ENCODE measurements at regions not wholly inside any gene's neighbourhood (a gene's known extent, or its start where the extent isn't known, plus 50 kb on each side); places are given as distances from the start of the nearest gene placed in this dataset.

DNA sequence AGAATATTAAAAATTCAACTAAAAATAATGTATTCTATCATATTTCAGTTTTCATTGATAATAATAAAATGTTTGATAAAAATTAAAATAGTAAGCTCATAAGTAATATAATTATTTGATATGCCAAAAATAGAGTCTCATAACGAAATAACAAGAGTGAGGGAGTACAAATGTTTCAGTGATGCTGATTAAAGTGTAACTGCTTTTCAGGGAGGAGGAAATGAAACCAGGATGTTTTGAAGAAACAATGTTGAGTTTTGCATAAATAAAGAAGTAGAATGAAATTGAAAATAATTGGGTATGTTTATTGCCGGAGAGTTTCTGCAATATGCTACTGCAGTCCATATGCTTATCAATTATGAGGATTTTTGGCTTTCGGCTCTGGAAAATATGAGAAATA is 1159.8 kb upstream of the ADGRL2 start:
- no peak for DNase-seq (ENCODE audit: low read depth, low spot score)
- H3K4me3 ChIP-seq (ENCODE audit: insufficient read length, low read depth): no peak overlapping the region
- no peaks in the 10 kb centered on the region for H3K27me3 ChIP-seq (ENCODE audit: insufficient read depth, insufficient read length)
- H3K9ac ChIP-seq (ENCODE audit: insufficient read length, low read depth): no peak overlapping the region
- TF ChIP-seq SUZ12 (IDR thresholded peaks at IDR 0.05; ENCODE audit: extremely low read depth, insufficient read depth, insufficient read length): no peak
- TF ChIP-seq YY1 (IDR thresholded peaks at IDR 0.05; ENCODE audit: insufficient read depth, insufficient read length): no peak
- TF ChIP-seq ZNF274 (IDR thresholded peaks at IDR 0.05; ENCODE audit: low read depth, low read length): no peak
- H3K36me3 ChIP-seq (ENCODE audit: insufficient read depth, insufficient read length, low read length): no peaks in the 10 kb centered on the region
- H3K9me3 ChIP-seq (ENCODE audit: insufficient read depth, low read length): 0 out of 2 replicates have a peak, but pooled peaks cover 12% of the 10 kb centered on the region
- H3K4me1 ChIP-seq (ENCODE audit: insufficient read depth, insufficient read length): no peaks in the 10 kb centered on the region

GRCh38 chr1:80639777-80640533 is 1160.8 kb upstream of the ADGRL2 start:
- DNase-seq (ENCODE audit: low read depth, low spot score): no peak
- H3K27me3 ChIP-seq (ENCODE audit: insufficient read depth, insufficient read length): no peaks in the 10 kb centered on the region

DNA sequence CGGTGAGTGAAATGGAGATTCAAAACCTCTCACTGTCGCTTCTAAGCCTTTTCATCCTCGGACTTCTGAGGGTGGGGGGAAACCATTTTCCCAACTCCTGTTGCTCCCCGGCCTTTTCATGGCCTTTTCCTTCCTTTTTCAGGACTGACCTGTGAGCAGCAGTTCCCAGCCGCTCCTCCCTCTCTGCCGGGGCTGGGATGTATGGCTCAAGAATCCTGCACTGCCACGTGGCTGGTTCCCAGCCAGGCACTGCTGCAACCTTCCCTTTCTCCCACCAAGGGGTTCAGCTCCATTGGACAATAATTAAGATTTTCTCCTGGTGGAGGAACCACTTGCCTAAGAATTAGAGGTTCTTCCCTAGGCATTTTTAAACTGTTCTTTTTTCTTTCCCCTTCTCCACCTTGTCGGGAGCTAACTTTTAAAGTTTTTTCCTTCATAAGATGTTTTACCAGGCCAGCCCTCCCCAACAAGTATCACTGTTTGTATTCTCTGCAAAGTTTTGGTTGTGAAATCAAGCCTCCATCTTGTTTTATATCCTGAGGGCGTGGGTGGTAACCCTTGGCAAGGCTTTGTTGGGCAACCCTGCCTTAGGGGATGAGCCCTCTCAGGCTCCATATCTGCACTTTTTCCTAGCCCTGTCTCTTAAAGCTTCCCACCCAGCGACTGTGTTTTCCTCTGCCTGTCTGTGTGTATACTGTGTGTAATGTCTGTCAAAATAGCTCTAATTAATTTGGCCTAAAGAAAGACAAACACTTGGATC is 1166.6 kb upstream of the ADGRL2 start:
- no peak for DNase-seq (ENCODE audit: low read depth, low spot score)
- Histone ChIP-seq H3K9ac (ENCODE audit: insufficient read length, low read depth) (no peak overlapping the region), H3K4me3 (ENCODE audit: insufficient read length, low read depth) (no peak overlapping the region), H3K27me3 (ENCODE audit: insufficient read depth, insufficient read length) (no peaks in the 10 kb centered on the region), H3K9me3 (ENCODE audit: insufficient read depth, low read length) (0 out of 2 replicates have a peak, but pooled peaks cover 19% of the 10 kb centered on the region), H3K4me1 (ENCODE audit: insufficient read depth, insufficient read length) (no peaks in the 10 kb centered on the region), H3K36me3 (ENCODE audit: insufficient read depth, insufficient read length, low read length) (no peaks in the 10 kb centered on the region)
- TF ChIP-seq ZNF274 (IDR thresholded peaks at IDR 0.05; ENCODE audit: low read depth, low read length) (no peak), SUZ12 (IDR thresholded peaks at IDR 0.05; ENCODE audit: extremely low read depth, insufficient read depth, insufficient read length) (no peak), YY1 (IDR thresholded peaks at IDR 0.05; ENCODE audit: insufficient read depth, insufficient read length) (no peak)

More at GRCh38 chr1:80639777-80640533, 1160.8 kb upstream of the ADGRL2 start:
- no peak overlapping the region for H3K9ac ChIP-seq (ENCODE audit: insufficient read length, low read depth)
- no peaks in the 10 kb centered on the region for H3K4me1 ChIP-seq (ENCODE audit: insufficient read depth, insufficient read length)
- TF ChIP-seq SUZ12 (IDR thresholded peaks at IDR 0.05; ENCODE audit: extremely low read depth, insufficient read depth, insufficient read length) (no peak), YY1 (IDR thresholded peaks at IDR 0.05; ENCODE audit: insufficient read depth, insufficient read length) (no peak), ZNF274 (IDR thresholded peaks at IDR 0.05; ENCODE audit: low read depth, low read length) (no peak)
- H3K9me3 ChIP-seq (ENCODE audit: insufficient read depth, low read length): 0 out of 2 replicates have a peak, but pooled peaks cover 19% of the 10 kb centered on the region
- no peak overlapping the region for H3K4me3 ChIP-seq (ENCODE audit: insufficient read length, low read depth)
- H3K36me3 ChIP-seq (ENCODE audit: insufficient read depth, insufficient read length, low read length): no peaks in the 10 kb centered on the region

GRCh38 chr1:80632284-80632683 is 1168.5 kb upstream of the ADGRL2 start:
- no peaks in the 10 kb centered on the region for H3K27me3 ChIP-seq (ENCODE audit: insufficient read depth, insufficient read length)

DNA sequence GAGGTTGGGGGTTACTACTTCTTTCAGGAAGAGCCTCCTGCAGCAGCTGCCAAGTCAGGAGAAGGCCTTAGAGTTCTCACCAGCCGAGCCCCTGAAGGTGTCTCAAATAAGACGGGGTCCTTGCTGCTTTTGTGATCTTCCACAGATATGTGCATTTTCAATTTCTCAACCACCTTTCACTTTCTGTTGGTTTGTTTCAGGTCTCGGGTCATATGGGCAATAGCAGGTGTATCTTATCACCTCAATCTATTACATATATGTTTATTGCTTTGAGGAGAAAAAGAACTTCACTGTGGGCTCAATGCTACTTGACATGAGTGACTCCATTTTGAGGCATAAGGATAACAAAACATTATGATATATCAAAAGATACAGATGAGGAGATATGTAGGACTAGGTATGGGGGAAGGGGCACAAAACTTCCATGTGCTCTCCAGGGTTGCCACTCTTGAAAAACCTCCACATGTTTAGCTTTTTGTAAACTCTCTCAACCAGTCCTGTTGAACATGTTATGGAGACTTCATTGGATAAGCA is 1171.4 kb upstream of the ADGRL2 start:
- no peak overlapping the region for H3K4me3 ChIP-seq (ENCODE audit: insufficient read length, low read depth)
- TF ChIP-seq SUZ12 (IDR thresholded peaks at IDR 0.05; ENCODE audit: extremely low read depth, insufficient read depth, insufficient read length): no peak
- TF ChIP-seq ZNF274 (IDR thresholded peaks at IDR 0.05; ENCODE audit: low read depth, low read length): no peak
- TF ChIP-seq YY1 (IDR thresholded peaks at IDR 0.05; ENCODE audit: insufficient read depth, insufficient read length): no peak
- no peak for DNase-seq (ENCODE audit: low read depth, low spot score)
- H3K27me3 ChIP-seq (ENCODE audit: insufficient read depth, insufficient read length): no peaks in the 10 kb centered on the region
- no peaks in the 10 kb centered on the region for H3K9me3 ChIP-seq (ENCODE audit: insufficient read depth, low read length)
- H3K9ac ChIP-seq (ENCODE audit: insufficient read length, low read depth): no peak overlapping the region
- no peaks in the 10 kb centered on the region for H3K4me1 ChIP-seq (ENCODE audit: insufficient read depth, insufficient read length)
- no peaks in the 10 kb centered on the region for H3K36me3 ChIP-seq (ENCODE audit: insufficient read depth, insufficient read length, low read length)

More at GRCh38 chr1:80632284-80632683, 1168.5 kb upstream of the ADGRL2 start:
- Histone ChIP-seq H3K4me1 (ENCODE audit: insufficient read depth, insufficient read length) (no peaks in the 10 kb centered on the region), H3K36me3 (ENCODE audit: insufficient read depth, insufficient read length, low read length) (no peaks in the 10 kb centered on the region), H3K9ac (ENCODE audit: insufficient read length, low read depth) (no peak overlapping the region), H3K9me3 (ENCODE audit: insufficient read depth, low read length) (0 out of 2 replicates have a peak, but pooled peaks cover 12% of the 10 kb centered on the region), H3K4me3 (ENCODE audit: insufficient read length, low read depth) (no peak overlapping the region)
- no peak for DNase-seq (ENCODE audit: low read depth, low spot score)
- TF ChIP-seq ZNF274 (IDR thresholded peaks at IDR 0.05; ENCODE audit: low read depth, low read length) (no peak), YY1 (IDR thresholded peaks at IDR 0.05; ENCODE audit: insufficient read depth, insufficient read length) (no peak), SUZ12 (IDR thresholded peaks at IDR 0.05; ENCODE audit: extremely low read depth, insufficient read depth, insufficient read length) (no peak)

- no peaks in the 10 kb centered on the region for H3K9me3 ChIP-seq (ENCODE audit: insufficient read depth, low read length)
- H3K36me3 ChIP-seq (ENCODE audit: insufficient read depth, insufficient read length, low read length): no peaks in the 10 kb centered on the region
- TF ChIP-seq SUZ12 (IDR thresholded peaks at IDR 0.05; ENCODE audit: extremely low read depth, insufficient read depth, insufficient read length) (no peak), YY1 (IDR thresholded peaks at IDR 0.05; ENCODE audit: insufficient read depth, insufficient read length) (no peak), ZNF274 (IDR thresholded peaks at IDR 0.05; ENCODE audit: low read depth, low read length) (no peak)
- no peak overlapping the region for H3K9ac ChIP-seq (ENCODE audit: insufficient read length, low read depth)
- no peak overlapping the region for H3K4me3 ChIP-seq (ENCODE audit: insufficient read length, low read depth)
- H3K4me1 ChIP-seq (ENCODE audit: insufficient read depth, insufficient read length): no peaks in the 10 kb centered on the region
- no peaks in the 10 kb centered on the region for H3K27me3 ChIP-seq (ENCODE audit: insufficient read depth, insufficient read length)
- no peak for DNase-seq (ENCODE audit: low read depth, low spot score)
Measured at GRCh38 chr1:80624682-80625081, 1176.1 kb upstream of the ADGRL2 start.

GRCh38 chr1:80607064-80607463 is 1193.7 kb upstream of the ADGRL2 start:
- no peak overlapping the region for H3K4me3 ChIP-seq (ENCODE audit: insufficient read length, low read depth)
- no peaks in the 10 kb centered on the region for H3K27me3 ChIP-seq (ENCODE audit: insufficient read depth, insufficient read length)
- no peaks in the 10 kb centered on the region for H3K4me1 ChIP-seq (ENCODE audit: insufficient read depth, insufficient read length)
- TF ChIP-seq SUZ12 (IDR thresholded peaks at IDR 0.05; ENCODE audit: extremely low read depth, insufficient read depth, insufficient read length): no peak
- TF ChIP-seq YY1 (IDR thresholded peaks at IDR 0.05; ENCODE audit: insufficient read depth, insufficient read length): no peak
- DNase-seq (ENCODE audit: low read depth, low spot score): no peak
- H3K9me3 ChIP-seq (ENCODE audit: insufficient read depth, low read length): no peaks in the 10 kb centered on the region
- no peaks in the 10 kb centered on the region for H3K36me3 ChIP-seq (ENCODE audit: insufficient read depth, insufficient read length, low read length)
- no peak overlapping the region for H3K9ac ChIP-seq (ENCODE audit: insufficient read length, low read depth)
